ENCODE measurements at regions not wholly inside any gene's neighbourhood (a gene's known extent, or its start where the extent isn't known, plus 50 kb on each side); places are given as distances from the start of the nearest gene placed in this dataset.

DNA sequence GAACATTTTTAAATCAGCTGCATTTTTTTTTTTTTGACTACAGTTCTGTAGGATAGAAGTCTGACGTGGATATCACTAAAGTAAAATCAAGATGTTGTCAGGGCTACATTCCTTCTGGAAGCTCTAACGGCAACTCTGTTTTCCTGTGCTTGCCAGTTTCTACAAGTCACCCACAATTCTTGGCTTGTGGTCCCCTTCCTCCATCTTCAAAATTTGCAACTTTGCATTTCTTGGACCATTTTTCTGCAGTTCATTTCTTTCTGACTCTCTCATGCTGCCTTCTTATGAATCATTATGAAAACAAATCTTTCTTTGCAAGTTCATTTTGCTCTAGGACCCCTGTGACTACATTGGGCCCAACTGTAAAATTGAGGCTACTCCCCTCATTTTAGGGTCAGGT, 367.9 kb downstream of the DSC3 start:
- TF ChIP-seq, protein P1, sequence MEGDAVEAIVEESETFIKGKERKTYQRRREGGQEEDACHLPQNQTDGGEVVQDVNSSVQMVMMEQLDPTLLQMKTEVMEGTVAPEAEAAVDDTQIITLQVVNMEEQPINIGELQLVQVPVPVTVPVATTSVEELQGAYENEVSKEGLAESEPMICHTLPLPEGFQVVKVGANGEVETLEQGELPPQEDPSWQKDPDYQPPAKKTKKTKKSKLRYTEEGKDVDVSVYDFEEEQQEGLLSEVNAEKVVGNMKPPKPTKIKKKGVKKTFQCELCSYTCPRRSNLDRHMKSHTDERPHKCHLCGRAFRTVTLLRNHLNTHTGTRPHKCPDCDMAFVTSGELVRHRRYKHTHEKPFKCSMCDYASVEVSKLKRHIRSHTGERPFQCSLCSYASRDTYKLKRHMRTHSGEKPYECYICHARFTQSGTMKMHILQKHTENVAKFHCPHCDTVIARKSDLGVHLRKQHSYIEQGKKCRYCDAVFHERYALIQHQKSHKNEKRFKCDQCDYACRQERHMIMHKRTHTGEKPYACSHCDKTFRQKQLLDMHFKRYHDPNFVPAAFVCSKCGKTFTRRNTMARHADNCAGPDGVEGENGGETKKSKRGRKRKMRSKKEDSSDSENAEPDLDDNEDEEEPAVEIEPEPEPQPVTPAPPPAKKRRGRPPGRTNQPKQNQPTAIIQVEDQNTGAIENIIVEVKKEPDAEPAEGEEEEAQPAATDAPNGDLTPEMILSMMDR (IDR thresholded peaks at IDR 0.05), result no peak
- TF ChIP-seq POLR2A (IDR thresholded peaks at IDR 0.05), result no peak

Data from body of pancreas (tissue), 4 donors.